Endothelial cell of umbilical vein (primary cell): ENCODE measurements at regions not wholly inside any gene's neighbourhood (a gene's known extent, or its start where the extent isn't known, plus 50 kb on each side); places are given as distances from the start of the nearest gene placed in this dataset.

Experiments used
- BruUV-seq: library from RNA; stranded (reverse); fragments of 400-500 nt; replicated peaks from 2 replicates; lab custom pipeline; 2021; lab: Mats Ljungman, UMichigan
- CTCF ChIA-PET: fragments of 300-600, 350-600 bp; sonication (Branson Sonifier 250); formaldehyde crosslinking; loops from one replicate; lab custom pipeline; 2021; ENCODE audit warnings: antibody characterized with exemption, inconsistent platforms; lab: Charles Lee
- POLR2A ChIA-PET: fragments of 300-600, 350-600 bp; sonication (Branson Sonifier 250); formaldehyde crosslinking; loops from one replicate; lab custom pipeline; 2021; ENCODE audit warnings: antibody characterized with exemption, inconsistent platforms; lab: Charles Lee
- DNase-seq: peaks from one replicate; pipeline ENCODE4 v3.0.0-alpha.2; 2011; ENCODE audit warnings: low read depth, low spot score
- FAIRE-seq: peaks from 2 replicates; lab custom pipeline; 2011; peaks lifted over from hg19 to GRCh38; lab: Jason Lieb, UNC
- H2AFZ ChIP-seq: 2 replicates; pipeline ENCODE4 v1.6.0; 2012; ENCODE audit warnings: low read depth, low read length, control low read depth, inconsistent platforms
- H3K27ac ChIP-seq: 2 replicates; pipeline ENCODE4 v1.5.1; 2011; ENCODE audit warnings: low read depth, mild to moderate bottlenecking, control low read depth, low read length, moderate library complexity; ENCODE audit not compliant: insufficient read depth
- H3K27me3 ChIP-seq, 2 experiments: 2 replicates each; pipeline versions ENCODE4 v1.6.0 to v1.6.1; 2011; ENCODE audit warnings: low read length in 2 of 2, mixed read lengths in 1 of 2; ENCODE audit not compliant: control insufficient read depth in 2 of 2, insufficient read depth in 2 of 2
- H3K36me3 ChIP-seq, 2 experiments: 2 replicates in 1 of 2; 3 replicates in 1 of 2; pipeline ENCODE4 v1.5.1; 2011; ENCODE audit warnings: low read length in 2 of 2, mild to moderate bottlenecking in 1 of 2, moderate library complexity in 1 of 2; ENCODE audit not compliant: control insufficient read depth in 2 of 2, insufficient read depth in 2 of 2; ENCODE audit errors: extremely low read depth in 1 of 2
- H3K4me1 ChIP-seq: 3 replicates; pipeline ENCODE4 v1.5.1; 2011; ENCODE audit warnings: mild to moderate bottlenecking, low read length; ENCODE audit not compliant: control insufficient read depth, insufficient read depth; ENCODE audit errors: extremely low read depth
- H3K4me2 ChIP-seq: 2 replicates; pipeline ENCODE4 v1.6.1; 2011; ENCODE audit warnings: low read length, control low read depth, mixed read lengths; ENCODE audit not compliant: insufficient read depth
- H3K4me3 ChIP-seq, 3 experiments: fragments of 200-600 bp in 1 of 3; sonication (generic), shearing (Covaris generic) in 1 of 3; replicated peaks in 1 of 3; 2 replicates each; pipeline ENCODE4 v1.5.1; 2011 to 2016; ENCODE audit warnings: control low read depth in 3 of 3, low read length in 3 of 3, mild to moderate bottlenecking in 2 of 3, inconsistent platforms in 1 of 3, low read depth in 1 of 3, moderate library complexity in 1 of 3; ENCODE audit not compliant: insufficient read depth in 1 of 3
- H3K79me2 ChIP-seq: 2 replicates; pipeline ENCODE4 v1.6.0; 2012; ENCODE audit warnings: low read length, inconsistent platforms; ENCODE audit not compliant: control insufficient read depth, insufficient read depth
- H3K9ac ChIP-seq: replicated peaks from 2 replicates; pipeline ENCODE3; 2011; ENCODE audit warnings: low read length, control low read depth; ENCODE audit not compliant: insufficient read depth; ENCODE audit errors: extremely low read depth
- H3K9me1 ChIP-seq: replicated peaks from 3 replicates; pipeline ENCODE4 v1.6.0; 2011; ENCODE audit warnings: mild to moderate bottlenecking, low read length; ENCODE audit not compliant: control insufficient read depth, insufficient read depth; ENCODE audit errors: extremely low read depth
- H3K9me3 ChIP-seq: replicated peaks from 2 replicates; pipeline ENCODE4 v1.5.1; 2012; ENCODE audit warnings: low read length, inconsistent platforms; ENCODE audit not compliant: control insufficient read depth, insufficient read depth
- H4K20me1 ChIP-seq: replicated peaks from 2 replicates; pipeline ENCODE3; 2011; ENCODE audit warnings: mild to moderate bottlenecking, low read length; ENCODE audit not compliant: control insufficient read depth, insufficient read depth; ENCODE audit errors: extremely low read depth
- CTCF ChIP-seq, 2 donors: IDR thresholded peaks; 1 replicate in 1 of 2; 2 replicates in 1 of 2; pipeline ENCODE4 v1.5.1; 2011; ENCODE audit warnings: low read length in 2 of 2, mild to moderate bottlenecking in 2 of 2, moderate library complexity in 2 of 2, control low read depth in 1 of 2, inconsistent platforms in 1 of 2, low read depth in 1 of 2; ENCODE audit not compliant: insufficient read depth in 1 of 2; ENCODE audit errors: extremely low read depth in 1 of 2
- EZH2 ChIP-seq: IDR thresholded peaks from 2 replicates; pipeline ENCODE4 v1.6.1; 2012; ENCODE audit warnings: borderline replicate concordance, low read depth, mild to moderate bottlenecking, moderate library complexity, low read length, inconsistent platforms; ENCODE audit not compliant: severe bottlenecking
- FOS ChIP-seq: IDR thresholded peaks from 2 replicates; pipeline ENCODE4 v1.6.1; 2011; ENCODE audit warnings: mild to moderate bottlenecking, low read length, moderate library complexity, borderline replicate concordance; ENCODE audit not compliant: insufficient read depth
- GATA2 ChIP-seq: IDR thresholded peaks from 2 replicates; pipeline ENCODE4 v1.7.0; 2011; ENCODE audit warnings: low read depth, mild to moderate bottlenecking, moderate library complexity, mixed read lengths, low read length; ENCODE audit not compliant: insufficient read length, insufficient read depth
- JUN ChIP-seq: IDR thresholded peaks from 2 replicates; pipeline ENCODE4 v1.6.1; 2011; ENCODE audit warnings: borderline replicate concordance, low read depth; ENCODE audit not compliant: insufficient read length, insufficient read depth
- MAX ChIP-seq: IDR thresholded peaks from 2 replicates; pipeline ENCODE4 v1.6.1; 2011; ENCODE audit not compliant: insufficient read depth, insufficient read length
- MYC ChIP-seq: IDR thresholded peaks from one replicate; pipeline ENCODE4 v1.6.1; 2011; ENCODE audit warnings: mild to moderate bottlenecking, low read depth, low read length
- POLR2A ChIP-seq: IDR thresholded peaks from 2 replicates; pipeline ENCODE4 v1.6.1; 2012; ENCODE audit warnings: low read depth, mild to moderate bottlenecking, control low read depth, low read length
- POLR2AphosphoS5 ChIP-seq: IDR thresholded peaks from 2 replicates; pipeline ENCODE4 v1.6.1; 2012; ENCODE audit warnings: low read depth, mild to moderate bottlenecking, control low read depth, low read length, moderate library complexity; ENCODE audit not compliant: insufficient read depth
- dilution Hi-C: fragments of 300-500 bp; cut with MboI; formaldehyde crosslinking; loops from one replicate; pipeline ENCODE4 v1.15.0; 2019; ENCODE audit warnings: low sequenced_read_pairs; ENCODE audit not compliant: extremely low pct_ligation_motif_present
- intact Hi-C: fragments of 100-400 bp; cut with micrococcal nuclease; formaldehyde crosslinking; loops from one replicate; pipeline ENCODE4 v1.10.0; 2022

- peaks cover 4% of the 10 kb centered on the region for H3K9me3 ChIP-seq
- no peak for FAIRE-seq
- dilution Hi-C loops (no loop called here), intact Hi-C loops (no loop called here)
- no peak overlapping the region for H3K4me3 ChIP-seq
- CTCF ChIA-PET = no interaction called here
- H3K4me1 ChIP-seq = no peaks in the 10 kb centered on the region
- no peak overlapping the region for H2AFZ ChIP-seq
- no peaks in the 10 kb centered on the region for H3K79me2 ChIP-seq
- no peaks in the 10 kb centered on the region for H3K9me1 ChIP-seq
- no peak overlapping the region for H3K27ac ChIP-seq
- no peaks in the 10 kb centered on the region for H3K27me3 ChIP-seq
- H3K9ac ChIP-seq = no peak overlapping the region
- no peaks in the 10 kb centered on the region for H3K36me3 ChIP-seq
- POLR2A ChIA-PET = no interaction called here
- no peak overlapping the region for H3K4me2 ChIP-seq
- BruUV-seq = no TSS peak
- DNase-seq = no peak
- TF ChIP-seq POLR2AphosphoS5 (no peak), POLR2A (no peak)
- H4K20me1 ChIP-seq = no peaks in the 10 kb centered on the region
Measured at GRCh38 chr9:115747731-115748130, 405.9 kb upstream of the PAPPA start.

- intact Hi-C loops = no loop called here
Measured at GRCh38 chr9:115756736-115757135, 396.9 kb upstream of the PAPPA start.

More at GRCh38 chr9:115756736-115757135, 396.9 kb upstream of the PAPPA start:
- H3K36me3 ChIP-seq = no peaks in the 10 kb centered on the region
- H3K79me2 ChIP-seq = no peaks in the 10 kb centered on the region
- no peaks in the 10 kb centered on the region for H3K9me1 ChIP-seq
- FAIRE-seq (no peak), DNase-seq (no peak)
- TF ChIP-seq MAX = no peak
- no peak for TF ChIP-seq JUN
- no peak for TF ChIP-seq CTCF (IDR thresholded peaks at IDR 0.05; ENCODE audit: extremely low read depth in 1 of 2, insufficient read depth in 1 of 2, low read depth in 1 of 2, low read length in 2 of 2)
- TF ChIP-seq GATA2 = no peak
- no peak for TF ChIP-seq MYC
- no peak for TF ChIP-seq POLR2AphosphoS5
- TF ChIP-seq EZH2 = no peak
- TF ChIP-seq FOS = no peak
- H2AFZ ChIP-seq = no peak overlapping the region
- H3K4me2 ChIP-seq = no peak overlapping the region
- POLR2A ChIA-PET = no interaction called here
- H3K27me3 ChIP-seq = no peaks in the 10 kb centered on the region
- dilution Hi-C loops = no loop called here
- no peak overlapping the region for H3K4me3 ChIP-seq
- no TSS peak for BruUV-seq
- CTCF ChIA-PET = no interaction called here
- H3K9me3 ChIP-seq = peaks cover 5% of the 10 kb centered on the region
- no peaks in the 10 kb centered on the region for H3K4me1 ChIP-seq
- H3K9ac ChIP-seq = no peak overlapping the region
- no peak overlapping the region for H3K27ac ChIP-seq
- H4K20me1 ChIP-seq = no peaks in the 10 kb centered on the region
